Activated T-cell treated with anti-CD3 and anti-CD28 coated beads, Interleukin-2, amount 50 U/mL, for 72 hours (primary cell): ENCODE measurements at regions not wholly inside any gene's neighbourhood (a gene's known extent, or its start where the extent isn't known, plus 50 kb on each side); places are given as distances from the start of the nearest gene placed in this dataset.
A peak's percentile ranks its signal among the peaks of the same experiment; 100 is the strongest.
"Not testable (repeated sequence)": the region's sequence is repeated elsewhere in the genome, so short reads cannot be mapped to it uniquely, and the experiment has no call there.

Source experiments
- ATAC-seq, 2 donors: fragments of 150-1000 bp; cut with Tn5 transposase; replicated peaks in 1 of 2; 2 replicates each; pipeline ENCODE4 v1.10.0; 2021; ENCODE audit warnings: moderate library complexity in 2 of 2, mild to moderate bottlenecking in 1 of 2
- DNase-seq, 2 donors: peaks; one replicate each; pipeline ENCODE4 v3.0.0; 2021 to 2022; ENCODE audit warnings: mixed read lengths in 1 of 2
- H3K27ac Mint-ChIP-seq: one replicate; pipeline ENCODE4 v1.8.0; 2022; ENCODE audit warnings: mild to moderate bottlenecking, moderate library complexity, mixed read lengths
- H3K27me3 Mint-ChIP-seq: one replicate; pipeline ENCODE4 v1.8.0; 2022; ENCODE audit warnings: low read depth, mixed read lengths
- H3K36me3 Mint-ChIP-seq, 2 donors: one replicate each; pipeline ENCODE4 v1.8.0; 2022; ENCODE audit warnings: mixed read lengths in 2 of 2, mild to moderate bottlenecking in 1 of 2; ENCODE audit not compliant: insufficient read depth in 2 of 2
- H3K4me1 Mint-ChIP-seq: one replicate; pipeline ENCODE4 v1.8.0; 2022; ENCODE audit warnings: low read depth, mixed read lengths
- H3K4me3 Mint-ChIP-seq, 2 donors: one replicate each; pipeline ENCODE4 v1.8.0; 2022; ENCODE audit warnings: mild to moderate bottlenecking in 2 of 2, mixed read lengths in 2 of 2, moderate library complexity in 2 of 2
- H3K9me3 Mint-ChIP-seq, 2 donors: one replicate each; pipeline ENCODE4 v1.8.0; 2022; ENCODE audit warnings: mixed read lengths in 2 of 2

DNA sequence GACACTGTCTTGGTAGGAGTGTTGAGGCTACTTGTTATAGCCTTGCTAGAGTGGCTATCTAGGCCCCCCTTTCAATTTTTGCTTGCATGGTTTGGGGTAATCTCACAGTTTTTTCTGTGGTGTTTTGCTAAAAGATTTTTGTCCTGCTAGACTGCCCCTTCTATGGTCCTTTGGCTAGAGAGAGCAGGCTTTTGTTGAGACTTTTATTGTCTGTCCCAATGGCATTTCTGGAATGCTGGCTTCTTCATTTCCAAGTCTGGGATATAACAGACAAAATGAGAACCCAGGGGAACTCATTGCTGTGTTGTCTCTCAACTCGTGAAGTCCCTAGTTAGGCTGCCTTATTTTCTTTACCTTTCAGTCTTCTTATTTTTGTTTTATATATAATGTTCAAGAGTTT is 160.2 kb upstream of the ZC4H2 start:
- no peak for DNase-seq

DNA sequence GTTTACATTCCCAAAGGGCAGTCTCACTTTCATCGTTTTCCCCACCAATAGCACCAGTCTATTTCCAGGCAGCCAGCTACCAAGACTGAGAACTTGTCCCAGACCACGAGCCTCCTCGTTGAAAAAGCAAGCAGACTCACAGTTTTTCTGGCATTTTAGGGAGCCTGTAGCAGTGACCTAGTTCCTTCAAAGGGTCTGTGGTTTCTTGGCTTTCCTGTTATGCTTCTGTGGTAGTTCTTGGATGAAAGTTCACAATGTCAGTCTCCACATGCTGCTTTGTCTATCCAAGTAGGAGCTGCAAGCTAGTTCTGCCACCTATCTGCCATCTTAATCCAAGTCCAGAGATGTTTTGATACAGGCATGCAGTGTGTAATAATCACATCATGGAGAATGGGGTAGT is 151.6 kb upstream of the ZC4H2 start:
- Mint-ChIP-seq H3K27me3 (no peaks in the 10 kb centered on the region), H3K4me1 (peaks cover 8% of the 10 kb centered on the region), H3K27ac (no peak overlapping the region), H3K4me3 (no peak overlapping the region), H3K36me3 (peaks cover 29 to 33% of the 10 kb centered on the region in 2 donors), H3K9me3 (peaks cover 30 to 31% of the 10 kb centered on the region in 2 donors)
- ATAC-seq: no peak
- DNase-seq: no peak

More for the DNA sequence above, 160.2 kb upstream of the ZC4H2 start:
- no peak for ATAC-seq
- Mint-ChIP-seq H3K4me3 (no peak overlapping the region), H3K27ac (no peak overlapping the region), H3K27me3 (no peaks in the 10 kb centered on the region), H3K4me1 (no peaks in the 10 kb centered on the region), H3K9me3 (peaks cover 19 to 25% of the 10 kb centered on the region in 2 donors), H3K36me3 (peaks cover 17 to 20% of the 10 kb centered on the region in 2 donors)

DNA sequence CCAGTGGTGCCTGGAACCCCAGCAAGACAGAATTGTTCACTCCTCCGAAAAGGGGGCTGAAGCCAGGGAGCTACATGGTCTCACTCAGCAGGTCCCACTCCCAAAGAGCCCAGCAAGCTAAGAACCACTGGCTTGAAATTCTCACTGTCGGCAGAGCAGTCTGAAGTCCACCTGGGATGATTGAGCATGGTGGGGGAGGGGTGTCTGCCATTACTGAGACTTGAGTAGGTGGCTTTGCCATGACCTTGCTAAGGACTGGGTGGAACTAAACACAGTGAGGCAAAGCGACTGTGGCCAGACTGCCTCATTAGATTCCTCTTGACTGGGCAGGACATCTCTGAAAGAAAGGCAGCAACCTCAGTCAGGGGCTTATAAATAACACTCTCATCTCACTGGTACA is 122.6 kb upstream of the ZC4H2 start:
- Mint-ChIP-seq H3K9me3 (peaks cover 20 to 29% of the 10 kb centered on the region in 2 donors), H3K4me3 (no peak overlapping the region), H3K27ac (no peak overlapping the region), H3K4me1 (no peaks in the 10 kb centered on the region), H3K27me3 (no peaks in the 10 kb centered on the region), H3K36me3 (peaks cover 14 to 30% of the 10 kb centered on the region in 2 donors)
- no peak for DNase-seq
- no peak for ATAC-seq

DNA sequence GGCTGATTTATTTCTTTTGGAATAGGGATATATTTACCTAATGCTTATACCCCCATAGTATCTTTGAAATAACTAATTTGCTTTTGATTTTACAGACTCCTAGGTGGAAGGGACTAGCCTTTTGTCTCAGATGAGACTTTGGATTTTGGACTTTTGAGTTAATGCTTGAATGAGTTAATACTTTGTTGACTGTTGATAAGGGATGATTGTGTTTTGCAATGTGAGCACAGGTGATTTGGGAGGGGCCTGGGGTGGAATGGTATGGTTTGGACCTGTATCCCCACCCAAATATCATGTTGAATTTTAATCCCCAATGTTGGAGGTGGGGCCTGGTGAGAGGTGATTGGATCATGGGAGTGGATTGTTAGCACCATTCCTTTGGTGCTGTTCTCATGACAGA is 117.4 kb upstream of the ZC4H2 start:
- H3K9me3 Mint-ChIP-seq: peaks cover 9 to 11% of the 10 kb centered on the region in 2 donors
- H3K4me1 Mint-ChIP-seq: no peaks in the 10 kb centered on the region

DNA sequence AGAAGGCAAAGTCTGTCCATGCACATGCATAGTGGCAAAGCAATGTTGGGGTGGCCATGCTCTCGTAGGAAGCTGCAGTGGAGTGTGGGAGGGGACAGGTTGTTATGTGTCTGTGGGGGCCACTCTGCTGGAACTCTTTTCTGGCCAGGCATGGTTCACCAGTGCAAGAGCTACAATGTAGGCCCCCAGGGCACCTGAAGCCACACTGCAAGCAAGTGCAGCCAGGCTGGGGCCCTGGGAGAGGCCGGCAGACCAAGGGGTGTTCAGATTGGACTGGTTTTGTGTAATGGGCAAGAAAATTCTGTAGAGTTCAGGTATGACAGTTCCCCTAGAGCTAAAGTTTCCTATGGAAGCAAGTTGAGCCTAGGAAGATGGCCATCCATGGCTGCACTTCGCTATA is 97.0 kb upstream of the ZC4H2 start:
- Mint-ChIP-seq H3K4me1 (no peaks in the 10 kb centered on the region), H3K27ac (no peak overlapping the region), H3K36me3 (peaks cover 34 to 57% of the 10 kb centered on the region in 2 donors), H3K4me3 (no peak overlapping the region), H3K27me3 (no peaks in the 10 kb centered on the region), H3K9me3 (peaks cover 13 to 28% of the 10 kb centered on the region in 2 donors)
- DNase-seq (no peak), ATAC-seq (no peak)

More for the DNA sequence above, 117.4 kb upstream of the ZC4H2 start:
- DNase-seq: no peak
- H3K36me3 Mint-ChIP-seq: peaks cover 7 to 22% of the 10 kb centered on the region in 2 donors
- H3K27ac Mint-ChIP-seq: no peak overlapping the region
- no peaks in the 10 kb centered on the region for H3K27me3 Mint-ChIP-seq
- ATAC-seq: no peak
- no peak overlapping the region for H3K4me3 Mint-ChIP-seq

DNA sequence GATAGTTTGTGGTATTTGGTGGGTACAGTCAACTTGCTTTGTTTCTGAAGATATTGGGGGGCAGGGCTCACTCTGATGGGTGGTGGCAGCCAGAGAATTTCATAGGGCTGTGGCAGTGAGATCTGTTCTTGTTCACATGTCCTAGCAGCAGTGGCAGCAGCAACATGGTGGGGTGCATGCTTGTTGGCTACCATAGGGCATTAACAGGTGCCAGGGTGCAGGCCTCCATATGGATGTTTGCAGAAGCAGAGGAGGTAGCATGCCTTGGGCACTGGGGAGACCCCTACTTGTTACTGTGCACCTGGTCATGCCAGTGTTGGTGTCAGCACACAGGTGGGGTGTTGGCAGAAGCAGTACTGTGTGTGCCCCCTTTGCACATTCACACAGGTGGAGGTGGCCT is 96.3 kb upstream of the ZC4H2 start:
- Mint-ChIP-seq H3K27me3 (no peaks in the 10 kb centered on the region), H3K36me3 (peaks cover 30 to 55% of the 10 kb centered on the region in 2 donors), H3K4me3 (no peak overlapping the region), H3K4me1 (no peaks in the 10 kb centered on the region), H3K27ac (no peak overlapping the region), H3K9me3 (peaks cover 10 to 28% of the 10 kb centered on the region in 2 donors)
- no peak for ATAC-seq
- no peak for DNase-seq

DNA sequence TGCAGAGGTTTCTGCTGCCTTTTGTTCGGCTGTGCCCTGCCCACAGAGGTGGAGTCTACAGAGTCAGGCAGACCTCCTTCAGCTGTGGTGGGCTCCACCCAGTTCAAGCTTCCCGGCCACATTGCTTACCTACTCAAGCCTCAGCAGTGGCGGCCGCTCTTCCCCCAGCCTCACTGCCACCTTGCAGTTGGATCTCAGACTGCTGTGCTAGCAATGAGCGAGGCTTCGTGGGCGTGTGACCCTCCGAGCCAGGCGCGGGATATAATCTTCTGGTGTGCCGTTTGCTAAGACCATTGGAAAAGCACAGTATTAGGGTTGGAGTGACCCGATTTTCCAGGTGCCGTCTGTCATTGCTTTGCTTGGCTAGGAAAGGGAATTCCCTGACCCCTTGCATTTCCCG is 82.4 kb upstream of the ZC4H2 start:
- H3K9me3 Mint-ChIP-seq, H3K27me3 Mint-ChIP-seq, H3K27ac Mint-ChIP-seq, H3K4me3 Mint-ChIP-seq, DNase-seq, ATAC-seq, H3K4me1 Mint-ChIP-seq: not testable (repeated sequence)
- peaks cover 12 to 35% of the 10 kb centered on the region in 2 donors for H3K36me3 Mint-ChIP-seq

DNA sequence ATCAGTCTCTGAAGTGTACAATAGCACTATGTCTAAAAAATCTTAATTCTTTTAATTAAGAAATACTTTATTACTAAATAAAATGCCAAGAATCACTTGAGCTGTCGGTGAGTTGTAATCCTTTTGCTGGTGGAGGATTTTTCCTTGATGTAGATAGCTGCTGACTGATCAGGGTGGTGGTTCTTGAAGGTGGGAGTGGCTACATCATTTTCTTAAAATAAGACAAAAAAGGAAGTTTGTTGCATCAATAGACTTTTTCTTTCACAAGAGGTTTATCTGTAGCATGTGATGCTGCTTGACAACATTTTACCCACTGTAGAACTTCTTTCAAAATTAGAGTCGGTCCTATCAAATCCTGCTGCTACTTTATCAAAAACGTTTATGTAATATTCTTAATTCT is 68.8 kb upstream of the ZC4H2 start:
- H3K27ac Mint-ChIP-seq: no peak overlapping the region
- no peak for ATAC-seq

DNA sequence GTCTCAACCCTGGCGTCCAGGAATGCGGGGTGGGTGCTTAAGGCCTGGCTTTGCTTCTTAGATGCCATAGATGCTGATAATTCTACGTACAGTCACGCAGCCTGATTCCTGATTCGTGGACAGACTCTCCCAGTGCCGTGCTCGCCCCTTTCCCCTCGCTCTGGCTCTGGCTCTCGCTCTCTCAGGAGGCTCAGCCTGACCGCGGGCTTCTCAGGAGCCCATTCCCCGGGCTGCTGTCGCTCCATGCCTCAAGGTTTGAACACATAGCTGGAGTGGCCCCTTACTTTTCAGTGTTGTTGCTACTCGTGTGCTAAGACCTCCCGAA is 59.2 kb upstream of the ZC4H2 start:
- peaks cover 20% of the 10 kb centered on the region for H3K4me1 Mint-ChIP-seq
- DNase-seq (no peak), ATAC-seq (peak; percentile 34 to 36)
- peaks cover 0 to 1% of the 10 kb centered on the region in 2 donors for H3K36me3 Mint-ChIP-seq
- H3K27me3 Mint-ChIP-seq: no peaks in the 10 kb centered on the region
- peak overlapping the region; percentile 88 to 95 for H3K4me3 Mint-ChIP-seq
- peak overlapping the region; percentile 88 for H3K27ac Mint-ChIP-seq
- no peaks in the 10 kb centered on the region for H3K9me3 Mint-ChIP-seq

More for the DNA sequence above, 68.8 kb upstream of the ZC4H2 start:
- Mint-ChIP-seq H3K27me3 (no peaks in the 10 kb centered on the region), H3K36me3 (peaks cover 0 to 14% of the 10 kb centered on the region in 2 donors), H3K4me1 (no peaks in the 10 kb centered on the region), H3K9me3 (peaks cover 0 to 11% of the 10 kb centered on the region in 2 donors), H3K4me3 (no peak overlapping the region)
- no peak for DNase-seq

DNA sequence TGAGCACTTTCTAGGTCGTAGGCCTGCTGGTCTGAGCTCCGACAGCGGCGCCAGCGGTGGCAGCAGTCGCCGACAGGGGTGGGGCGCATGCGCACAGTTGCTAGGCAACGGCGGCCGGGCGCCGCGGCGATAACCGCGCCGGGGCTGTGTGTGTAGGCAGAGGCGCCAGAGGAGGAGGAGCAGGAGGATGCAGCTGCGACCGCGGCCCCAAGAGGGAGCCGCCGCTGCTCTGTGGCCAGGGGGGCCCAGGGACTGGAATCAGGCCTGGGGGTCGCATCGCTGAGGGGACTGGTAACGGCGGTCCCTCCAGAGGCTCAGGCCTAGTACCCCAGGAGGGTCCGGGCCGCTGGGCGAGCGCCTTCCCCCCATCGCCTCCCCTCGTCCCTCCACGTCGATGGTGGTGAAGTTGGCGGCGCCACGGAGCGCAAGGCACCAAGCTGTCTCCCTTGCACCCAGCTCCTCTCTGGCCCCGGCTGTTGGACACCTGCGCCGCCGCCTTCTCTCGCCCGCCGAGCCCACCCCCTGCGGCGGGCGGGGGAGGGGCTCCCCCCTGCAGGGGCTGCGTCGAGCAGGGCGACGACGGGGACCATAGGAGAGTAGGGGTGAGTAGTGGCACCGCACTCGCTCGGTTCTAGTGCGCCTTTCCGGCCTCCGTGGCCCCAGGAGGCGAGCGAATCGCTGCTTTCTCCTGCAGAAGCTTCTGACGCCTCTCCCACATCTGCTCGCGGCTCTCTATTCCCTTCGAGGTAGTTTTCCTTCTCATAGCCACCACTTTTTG is 58.6 kb upstream of the ZC4H2 start, which contains the start of gene ZC3H12B:
Gene ZC3H12B (plus strand): TSS at position 159 of the 778 bp plus-strand sequence.
- Mint-ChIP-seq H3K27ac (peak within 1 kb of the TSS; percentile 95), H3K4me3 (peak within 1 kb of the TSS; percentile 88 to 95), H3K36me3 (peaks cover 0 to 1% of the 10 kb centered on the region in 2 donors), H3K27me3 (no peaks in the 10 kb centered on the region), H3K4me1 (peaks cover 20% of the 10 kb centered on the region), H3K9me3 (no peaks in the 10 kb centered on the region)
- DNase-seq (peak; percentile 86 to 87), ATAC-seq (peak; percentile 92)

DNA sequence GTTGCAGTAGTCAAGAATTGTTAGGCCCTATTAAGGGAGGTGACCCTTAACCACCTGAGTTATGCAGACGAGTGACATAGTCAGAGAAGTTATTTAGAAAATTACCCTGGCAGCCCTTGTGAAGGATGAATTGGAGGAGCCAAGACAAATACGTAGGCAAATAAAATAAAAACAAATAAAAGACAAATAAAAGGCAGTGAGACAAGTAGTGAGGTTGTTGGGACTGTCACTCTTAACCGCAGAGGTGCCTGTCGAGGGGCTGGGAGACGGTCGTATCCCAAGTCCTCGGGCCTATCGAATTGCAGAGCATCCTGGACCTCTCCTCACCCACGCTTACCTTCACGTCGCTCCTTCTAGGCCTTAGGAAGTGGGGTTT is 58.0 kb upstream of the ZC4H2 start:
- H3K27me3 Mint-ChIP-seq: no peaks in the 10 kb centered on the region
- H3K9me3 Mint-ChIP-seq: no peaks in the 10 kb centered on the region
- H3K36me3 Mint-ChIP-seq: peaks cover 0 to 1% of the 10 kb centered on the region in 2 donors

More for the DNA sequence above, 58.0 kb upstream of the ZC4H2 start:
- Mint-ChIP-seq H3K4me3 (peak overlapping the region; percentile 88 to 95), H3K27ac (peak overlapping the region; percentile 95), H3K4me1 (peaks cover 20% of the 10 kb centered on the region)
- DNase-seq (no peak), ATAC-seq (no peak)
